Caki2 (cell line): ENCODE measurements at regions not wholly inside any gene's neighbourhood (a gene's known extent, or its start where the extent isn't known, plus 50 kb on each side); places are given as distances from the start of the nearest gene placed in this dataset.
"Not testable (repeated sequence)": the region's sequence is repeated elsewhere in the genome, so short reads cannot be mapped to it uniquely, and the experiment has no call there.

Source experiments
- DNase-seq: peaks from one replicate; pipeline ENCODE4 v3.0.0-alpha.2; 2015; ENCODE audit warnings: low read depth
- in situ Hi-C: cut with HindIII; loops from 2 replicates; pipeline ENCODE4 v1.10.0; 2016; ENCODE audit warnings: low sequenced_read_pairs, low pct_unique_long_range_greater_than_20kb, mixed read lengths

GRCh38 chr13:53417601-53418000 lies 389.0 kb downstream of the OLFM4 start:
- in situ Hi-C loops, result no loop called here
- DNase-seq, result no peak

GRCh38 chr13:53422415-53422814 lies 393.8 kb downstream of the OLFM4 start:
- no peak for DNase-seq
- in situ Hi-C loops, result no loop called here

GRCh38 chr13:53436396-53436795 lies 407.8 kb downstream of the OLFM4 start:
- in situ Hi-C loops, result no loop called here
- no peak for DNase-seq

- in situ Hi-C loops, result no loop called here
- DNase-seq, result no peak
Measured at GRCh38 chr13:53439439-53440225, 411.0 kb downstream of the OLFM4 start.

- no peak for DNase-seq
- in situ Hi-C loops, result no loop called here
Measured at GRCh38 chr13:53442979-53443378, 414.4 kb downstream of the OLFM4 start.

GRCh38 chr13:53445686-53446085 lies 417.1 kb downstream of the OLFM4 start:
- in situ Hi-C loops, result no loop called here
- no peak for DNase-seq

DNA sequence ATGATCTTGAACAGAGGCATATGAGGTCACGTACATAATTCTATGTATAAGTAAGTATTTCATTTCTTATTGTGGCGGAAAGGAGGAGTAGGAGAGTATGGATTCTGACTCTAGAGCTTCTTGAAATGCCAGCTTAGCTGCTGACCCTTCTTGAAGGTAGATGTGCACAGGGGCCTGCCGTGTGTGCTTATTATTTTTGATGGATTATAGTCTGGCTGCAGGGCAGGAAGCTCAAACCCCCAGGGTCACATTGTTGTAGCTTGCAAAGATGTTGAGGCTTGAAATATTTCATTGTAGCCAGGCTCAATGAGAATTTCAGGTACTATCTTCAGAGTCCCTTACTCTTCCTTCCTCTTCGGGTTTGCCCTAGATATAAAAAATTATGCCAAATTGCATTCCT lies 418.8 kb downstream of the OLFM4 start:
- in situ Hi-C loops, result no loop called here

DNA sequence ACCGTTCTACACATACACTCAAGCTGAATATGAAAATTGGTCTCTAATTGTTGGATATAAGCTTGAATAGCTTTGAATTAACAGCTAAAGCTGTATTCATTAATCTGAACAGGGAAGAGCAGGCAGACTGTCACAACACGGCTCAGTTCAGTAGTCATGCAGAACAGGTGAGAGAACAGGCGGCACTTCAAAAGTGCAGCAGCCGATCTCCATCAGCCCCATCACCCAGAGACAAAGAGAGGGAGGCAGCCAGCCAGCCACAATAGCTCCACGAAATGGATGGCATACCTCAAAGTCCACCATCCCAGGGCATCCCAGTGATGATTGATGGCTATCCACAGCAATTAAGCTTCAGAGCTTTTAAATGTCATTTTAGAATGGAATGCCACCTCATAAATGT lies 419.2 kb downstream of the OLFM4 start:
- in situ Hi-C loops, result no loop called here

More for the DNA sequence above, 418.8 kb downstream of the OLFM4 start:
- DNase-seq, result no peak

DNA sequence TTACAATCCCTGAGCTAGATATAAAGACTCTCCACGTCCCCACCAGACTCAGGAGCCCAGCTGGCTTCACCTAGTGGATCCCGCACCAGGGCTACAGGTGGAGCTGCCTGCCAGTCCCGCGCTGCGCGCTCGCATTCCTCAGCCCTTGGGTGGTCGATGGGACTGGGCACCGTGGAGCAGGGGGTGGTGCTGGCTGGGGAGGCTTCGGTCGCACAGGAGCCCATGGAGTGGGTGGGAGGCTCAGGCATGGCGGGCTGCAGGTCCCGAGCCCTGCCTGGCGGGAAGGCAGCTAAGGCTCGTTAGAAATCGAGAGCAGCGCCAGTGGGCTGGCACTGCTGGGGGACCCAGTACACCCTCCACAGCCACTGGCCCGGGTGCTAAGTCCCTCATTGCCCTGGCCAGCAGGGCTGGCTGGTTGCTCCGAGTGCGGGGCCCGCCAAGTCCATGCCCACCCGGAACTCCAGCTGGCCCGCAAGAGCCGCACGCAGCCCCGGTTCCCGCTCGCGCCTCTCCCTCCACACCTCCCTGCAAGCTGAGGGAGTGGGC lies 423.7 kb downstream of the OLFM4 start:
- DNase-seq, in situ Hi-C loops: not testable (repeated sequence)

More for the DNA sequence above, 419.2 kb downstream of the OLFM4 start:
- no peak for DNase-seq

DNA sequence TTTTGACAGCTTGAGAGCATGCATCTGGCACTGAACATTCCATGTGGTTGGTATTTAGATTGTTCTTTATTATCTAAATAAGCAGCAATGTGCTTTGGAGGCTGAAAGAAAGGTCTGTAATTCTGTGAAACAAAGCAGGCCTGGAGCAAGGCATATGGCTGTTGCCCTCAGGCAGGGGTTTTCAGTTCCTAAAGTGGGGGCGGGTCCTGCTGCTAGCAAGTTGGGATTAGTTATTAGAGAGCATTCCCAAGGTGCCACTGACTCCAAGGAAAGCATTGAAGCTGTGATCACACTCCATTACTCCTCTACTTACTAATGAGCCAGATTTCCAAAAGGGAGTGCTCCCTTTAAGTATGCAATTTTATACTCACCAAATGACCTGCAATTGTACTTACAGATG lies 432.2 kb downstream of the OLFM4 start:
- no peak for DNase-seq
- in situ Hi-C loops, result no loop called here

GRCh38 chr13:53463106-53463505 lies 434.5 kb downstream of the OLFM4 start:
- in situ Hi-C loops, result no loop called here
- no peak for DNase-seq

DNA sequence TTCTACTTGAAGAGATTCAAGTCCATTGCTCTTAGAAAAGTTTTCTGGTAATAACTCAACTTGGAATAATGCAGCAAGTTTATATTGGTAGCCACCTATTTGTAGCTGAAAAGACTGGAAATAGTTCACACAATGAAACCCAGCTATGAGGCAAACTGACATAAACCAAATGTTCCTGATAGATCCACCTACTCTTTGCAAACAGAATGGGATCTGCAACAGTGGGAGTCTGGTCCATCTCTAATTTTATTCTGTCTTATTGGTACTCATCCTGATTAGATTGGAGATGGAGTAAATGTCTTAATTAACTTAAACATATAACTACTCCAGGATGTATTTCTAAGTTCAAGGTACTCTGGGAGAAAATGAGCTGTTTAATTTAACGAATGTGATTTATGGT lies 438.0 kb downstream of the OLFM4 start:
- in situ Hi-C loops, result no loop called here
- no peak for DNase-seq

DNA sequence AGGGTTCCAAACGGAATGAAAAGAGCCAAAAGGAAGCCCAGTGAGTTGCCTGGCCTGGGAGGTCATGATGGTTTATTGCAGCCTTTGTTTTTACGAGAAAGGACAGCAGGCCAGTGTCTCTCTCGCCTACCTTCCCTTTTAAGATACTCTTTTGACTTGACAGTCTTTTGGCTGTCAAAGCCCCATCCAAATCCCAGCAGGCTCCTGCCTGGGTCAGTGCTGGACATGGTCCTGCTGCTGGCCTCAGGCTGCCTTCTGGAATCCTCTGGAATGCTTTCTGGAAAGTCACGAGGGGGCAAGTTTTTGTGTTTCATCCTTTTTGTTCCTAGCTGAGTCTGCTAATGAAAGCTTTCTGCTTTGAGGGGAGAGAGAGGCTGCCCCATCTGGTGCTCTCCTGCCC lies 444.8 kb downstream of the OLFM4 start:
- in situ Hi-C loops, result no loop called here
- DNase-seq, result no peak

GRCh38 chr13:53474878-53475277 lies 446.3 kb downstream of the OLFM4 start:
- DNase-seq, result no peak

DNA sequence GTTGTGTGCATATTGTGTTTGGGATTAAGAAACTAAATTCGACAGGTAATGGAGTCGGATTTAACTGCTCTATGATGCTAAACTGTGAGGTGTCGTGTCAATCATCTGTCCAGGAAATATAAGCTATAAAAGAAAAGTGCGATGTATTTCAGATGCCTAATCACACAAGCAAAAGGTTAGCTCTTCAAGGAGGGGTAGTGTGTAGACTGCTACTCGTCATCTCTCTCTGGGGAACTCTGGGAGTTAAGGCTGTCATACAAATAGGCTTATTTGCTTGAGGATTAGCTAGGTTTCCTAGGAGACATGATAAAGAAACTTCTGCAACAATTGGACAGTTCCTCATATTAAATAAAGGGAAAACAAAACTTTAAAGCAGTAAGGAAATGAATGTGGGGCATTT lies 462.1 kb downstream of the OLFM4 start:
- in situ Hi-C loops, result no loop called here

More at GRCh38 chr13:53474878-53475277, 446.3 kb downstream of the OLFM4 start:
- in situ Hi-C loops, result no loop called here

GRCh38 chr13:53494406-53494805 lies 465.8 kb downstream of the OLFM4 start:
- in situ Hi-C loops, result no loop called here
- no peak for DNase-seq

More for the DNA sequence above, 462.1 kb downstream of the OLFM4 start:
- DNase-seq, result no peak

GRCh38 chr13:53499576-53500133 lies 471.0 kb downstream of the OLFM4 start:
- DNase-seq, result no peak
- in situ Hi-C loops, result no loop called here

GRCh38 chr13:53501387-53501786 lies 472.8 kb downstream of the OLFM4 start:
- no peak for DNase-seq
- in situ Hi-C loops, result no loop called here

DNA sequence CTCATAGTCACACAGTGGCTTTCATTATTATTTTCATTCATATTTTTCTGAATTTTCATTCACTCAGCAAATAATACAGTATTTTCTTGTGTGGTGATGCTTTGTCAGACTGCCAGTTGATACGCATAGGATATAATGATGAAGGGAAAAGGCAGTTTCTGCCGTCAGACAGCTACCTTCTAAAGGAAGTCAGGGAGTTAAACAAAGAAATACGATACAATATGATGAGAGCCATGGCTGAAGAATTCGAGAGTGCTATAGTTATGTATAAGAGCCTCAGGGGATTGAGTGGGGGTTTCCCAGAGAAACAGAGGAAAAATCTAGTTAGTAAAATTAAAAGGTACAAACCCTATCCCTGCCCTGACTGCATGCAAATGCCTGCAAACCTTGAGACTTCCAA lies 479.1 kb downstream of the OLFM4 start:
- in situ Hi-C loops, result no loop called here

DNA sequence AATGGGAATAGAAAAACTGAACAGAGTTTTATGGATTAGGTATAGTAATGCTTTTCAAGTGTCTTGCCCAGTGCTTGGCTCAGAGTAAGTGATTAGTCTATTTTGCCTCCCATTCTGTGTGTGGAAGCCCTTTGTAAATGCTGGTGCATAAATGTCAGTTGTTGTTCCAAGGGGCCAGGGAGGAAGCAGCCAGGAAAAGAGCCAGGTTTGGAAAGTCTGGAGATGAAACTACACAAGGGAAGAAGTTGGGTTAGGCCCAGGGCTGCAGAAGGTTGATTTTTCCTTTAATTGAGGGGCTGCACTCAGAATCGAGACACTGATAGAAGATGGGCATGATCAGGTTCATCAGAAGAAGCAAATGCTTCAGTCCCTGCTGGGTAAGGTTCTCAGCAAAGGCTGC lies 484.0 kb downstream of the OLFM4 start:
- DNase-seq, result no peak
- in situ Hi-C loops, result no loop called here

More for the DNA sequence above, 479.1 kb downstream of the OLFM4 start:
- DNase-seq, result no peak
